GM11168 (cell line): ENCODE measurements at regions not wholly inside any gene's neighbourhood (a gene's known extent, or its start where the extent isn't known, plus 50 kb on each side); places are given as distances from the start of the nearest gene placed in this dataset.

ENCODE experiments used
- in situ Hi-C: fragments of 300-500 bp; cut with MboI; formaldehyde crosslinking; loops from one replicate; pipeline ENCODE4 v1.12.0; 2022; ENCODE audit warnings: low sequenced_read_pairs; ENCODE audit not compliant: unreplicated experiment

DNA sequence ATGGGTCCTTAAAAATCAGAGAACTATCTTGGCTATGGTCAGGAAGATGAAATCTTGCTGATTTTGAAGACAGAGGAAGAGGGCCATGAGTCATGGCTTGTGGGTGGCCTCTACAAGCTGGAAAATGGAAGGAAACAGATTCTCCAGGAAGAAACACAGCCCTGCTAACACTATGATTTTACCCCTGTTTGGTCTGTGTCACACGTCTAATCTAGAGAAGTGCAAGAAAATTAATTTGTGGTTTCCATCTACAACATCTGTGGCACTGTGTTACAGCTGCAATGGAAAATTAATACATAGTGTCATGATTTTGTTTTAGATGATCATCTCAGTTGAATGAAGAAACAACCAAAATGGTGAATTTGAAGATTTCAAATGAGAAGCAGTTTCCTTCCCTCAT is 288.7 kb upstream of the NRIP1 start:
- in situ Hi-C loops = no loop called here

DNA sequence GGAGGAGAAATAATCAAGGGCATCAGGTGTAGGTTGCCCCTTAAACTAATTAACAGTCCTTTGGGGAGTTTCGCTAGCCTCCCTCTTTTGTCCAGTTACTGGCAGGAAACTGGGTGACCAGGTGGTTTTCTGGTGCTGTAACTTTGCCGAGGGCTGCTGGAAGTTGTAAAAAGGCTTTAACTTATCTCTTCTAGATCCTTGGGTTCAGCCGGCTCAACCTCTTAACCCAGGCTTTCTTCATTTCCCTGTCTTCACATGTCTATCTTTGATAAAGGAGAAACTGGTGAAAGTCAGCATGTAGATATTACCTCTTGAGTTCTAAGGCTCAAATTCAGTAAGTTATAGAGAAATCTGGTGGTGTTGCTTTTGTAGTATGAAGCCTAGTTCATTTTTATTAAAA is 289.7 kb upstream of the NRIP1 start:
- in situ Hi-C loops = no loop called here

DNA sequence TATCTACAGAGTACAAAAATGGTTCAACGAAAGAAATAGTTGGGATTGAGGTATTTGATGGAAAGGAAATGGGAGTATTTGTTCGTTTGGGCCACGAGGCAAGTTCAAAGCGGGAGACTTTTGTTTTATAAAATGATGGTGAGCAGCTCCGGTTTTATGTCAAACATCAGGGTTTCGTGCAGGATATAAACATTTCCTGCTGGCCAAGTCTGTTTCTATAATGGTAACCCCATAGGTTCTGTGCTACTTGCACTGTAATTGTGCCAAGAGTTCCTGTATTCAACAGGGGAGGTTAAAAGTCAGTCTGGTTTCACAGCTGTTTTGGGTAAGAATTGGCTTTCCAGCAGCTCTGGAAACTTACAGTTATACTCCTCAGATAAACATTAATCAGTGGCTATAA is 290.3 kb upstream of the NRIP1 start:
- in situ Hi-C loops = no loop called here

DNA sequence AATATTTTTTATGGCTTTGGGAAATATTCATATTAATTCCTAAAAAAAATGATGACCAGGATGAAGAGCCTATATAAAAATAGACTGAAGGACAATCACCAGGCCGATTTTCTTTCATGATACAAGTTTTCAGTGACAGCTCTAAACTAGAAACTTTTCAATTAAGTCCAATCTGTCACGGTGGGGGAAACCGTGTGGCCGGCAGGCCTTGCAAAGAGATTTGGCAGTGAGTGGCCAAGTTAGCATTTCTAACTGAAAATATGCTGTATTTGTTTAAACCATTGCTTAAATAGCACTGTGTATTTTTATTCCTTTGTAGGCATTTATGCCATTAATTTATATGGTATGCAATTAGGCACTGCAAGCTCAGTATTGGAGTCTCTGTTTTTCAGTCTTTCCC is 294.5 kb upstream of the NRIP1 start:
- in situ Hi-C loops = no loop called here

DNA sequence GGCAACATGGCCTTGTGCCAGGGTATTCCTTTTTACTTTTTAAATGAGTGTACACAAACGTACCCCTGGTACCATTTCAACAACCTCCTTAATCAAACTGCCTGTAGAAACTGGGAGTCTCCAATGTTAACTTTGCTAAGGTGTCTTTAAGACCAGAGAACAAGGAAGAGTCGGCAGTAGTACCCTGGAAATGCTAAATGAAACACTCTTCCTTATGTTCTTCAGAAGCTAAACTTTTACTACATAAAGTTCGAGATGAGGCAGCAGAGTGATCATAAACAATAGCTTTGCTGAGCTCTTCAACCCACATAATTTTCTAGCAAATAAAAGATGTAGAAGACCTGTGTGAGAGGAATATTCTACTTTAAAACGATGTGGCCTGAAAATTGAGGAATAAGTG is 297.7 kb upstream of the NRIP1 start:
- in situ Hi-C loops = no loop called here

DNA sequence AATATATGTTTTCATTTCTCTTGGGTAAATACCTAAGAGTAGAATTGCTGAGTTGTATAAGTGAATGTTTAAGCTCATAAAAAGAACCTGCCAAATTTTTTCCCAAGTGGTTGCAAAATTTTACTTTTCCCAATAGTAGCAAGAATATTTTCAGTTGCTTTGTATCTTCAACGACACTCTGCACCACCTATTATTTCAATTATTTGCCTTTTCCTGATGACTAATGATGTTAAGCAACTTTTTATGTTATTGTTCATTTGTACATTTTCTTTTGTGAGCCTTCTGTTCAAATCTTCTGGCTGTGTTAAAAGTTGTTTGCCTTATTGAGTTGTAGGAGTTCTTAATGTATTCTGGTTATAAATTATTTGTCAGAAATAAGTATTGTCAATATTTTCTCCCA is 299.1 kb upstream of the NRIP1 start:
- in situ Hi-C loops = no loop called here

DNA sequence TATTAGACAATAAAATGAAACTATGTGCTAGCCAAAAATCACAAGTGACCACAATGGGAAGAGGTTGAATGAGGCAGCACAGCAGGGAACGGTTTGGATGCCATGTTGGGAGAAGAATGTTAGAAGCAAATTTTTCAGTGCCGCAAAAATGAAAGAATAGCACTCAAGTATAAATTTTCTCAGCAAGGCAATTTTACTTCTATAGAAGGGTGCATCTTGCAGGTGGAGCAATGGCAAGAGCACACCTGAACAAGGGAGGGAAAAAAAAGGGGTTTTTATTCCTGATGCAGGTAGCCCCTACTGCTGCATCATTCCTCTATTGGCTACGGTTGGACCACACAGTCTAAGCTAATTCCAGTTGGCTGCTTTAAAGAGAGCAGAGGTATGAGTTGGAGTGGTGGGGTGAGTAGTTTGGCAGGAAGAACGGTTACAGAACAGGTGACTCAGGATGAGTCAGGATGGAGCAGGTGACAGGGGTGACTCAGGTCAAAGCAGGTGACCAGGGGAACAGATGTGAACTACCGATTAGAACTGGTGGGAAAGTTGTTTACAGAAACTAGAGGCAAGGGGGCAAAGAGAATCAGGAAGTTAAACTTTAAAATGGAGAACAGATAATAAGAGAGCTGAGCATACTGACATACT is 301.1 kb upstream of the NRIP1 start:
- in situ Hi-C loops = no loop called here

DNA sequence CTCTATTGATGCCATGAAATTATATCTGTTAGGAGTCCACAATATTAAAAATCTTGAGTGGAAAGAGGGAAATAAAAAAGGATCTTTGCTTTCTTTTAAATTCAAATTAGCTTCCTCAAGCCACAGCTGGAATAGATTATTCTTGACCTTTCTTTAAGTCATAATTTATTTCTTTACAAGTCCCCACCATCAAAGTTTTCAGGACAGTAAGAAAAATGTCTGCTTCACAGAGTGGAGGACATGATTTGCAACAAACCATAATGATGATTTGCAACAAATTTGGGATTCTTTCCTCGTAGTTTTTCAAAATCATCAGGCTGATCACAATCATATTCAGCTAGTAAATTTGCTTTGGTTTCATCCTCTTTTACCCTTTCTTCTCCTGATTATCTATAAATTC is 301.8 kb upstream of the NRIP1 start:
- in situ Hi-C loops = no loop called here

DNA sequence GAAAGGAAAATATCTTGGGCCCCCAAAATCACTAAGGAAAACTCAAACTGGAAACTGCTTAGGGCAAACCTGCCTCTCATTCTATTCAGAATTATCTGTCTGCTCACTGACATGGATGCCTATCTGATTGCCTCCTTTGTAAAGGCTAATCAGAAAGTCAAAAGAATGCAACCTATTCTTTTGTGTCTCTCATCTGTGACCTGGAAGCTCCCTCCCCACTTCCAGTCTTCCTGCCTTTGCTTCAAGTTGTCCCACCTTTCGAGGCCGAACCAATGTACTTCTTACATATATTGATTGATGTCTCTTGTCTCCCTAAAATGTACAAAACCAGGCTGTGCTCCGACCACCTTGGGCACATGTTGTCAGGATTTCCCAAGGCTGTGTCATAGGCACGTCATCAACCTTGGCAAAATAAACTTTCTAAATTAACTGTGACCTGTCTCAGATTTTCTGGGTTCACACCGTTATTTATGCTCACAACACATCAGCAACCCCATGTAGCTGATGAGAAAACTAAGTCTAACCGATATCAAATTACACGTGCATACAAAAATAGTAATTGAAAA is 302.3 kb upstream of the NRIP1 start:
- in situ Hi-C loops = no loop called here

DNA sequence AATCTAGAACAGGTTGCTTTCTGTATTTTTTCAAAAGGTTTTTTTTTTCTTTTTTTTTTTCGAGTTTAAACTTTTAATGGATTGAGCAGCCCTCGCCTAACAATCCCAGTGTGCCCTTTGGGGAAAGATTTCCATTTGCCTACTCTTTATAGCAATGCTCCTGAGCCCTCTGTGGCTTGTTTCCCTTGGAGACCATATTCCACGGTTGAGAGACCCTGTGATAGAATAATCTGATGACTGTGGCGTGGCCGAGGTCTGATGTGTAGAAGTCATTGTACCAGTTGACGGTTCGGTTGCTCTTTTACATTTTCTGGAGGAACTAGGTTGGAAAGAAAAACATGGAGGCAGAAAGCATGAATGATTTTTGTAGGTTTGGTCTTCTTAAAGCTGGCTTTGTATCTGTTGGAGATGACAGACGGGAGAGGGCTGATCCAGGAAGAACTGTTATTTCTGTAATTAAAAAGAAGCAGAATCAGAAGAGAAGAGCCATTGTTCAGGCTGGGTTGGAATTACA is 305.7 kb upstream of the NRIP1 start:
- in situ Hi-C loops = no loop called here

DNA sequence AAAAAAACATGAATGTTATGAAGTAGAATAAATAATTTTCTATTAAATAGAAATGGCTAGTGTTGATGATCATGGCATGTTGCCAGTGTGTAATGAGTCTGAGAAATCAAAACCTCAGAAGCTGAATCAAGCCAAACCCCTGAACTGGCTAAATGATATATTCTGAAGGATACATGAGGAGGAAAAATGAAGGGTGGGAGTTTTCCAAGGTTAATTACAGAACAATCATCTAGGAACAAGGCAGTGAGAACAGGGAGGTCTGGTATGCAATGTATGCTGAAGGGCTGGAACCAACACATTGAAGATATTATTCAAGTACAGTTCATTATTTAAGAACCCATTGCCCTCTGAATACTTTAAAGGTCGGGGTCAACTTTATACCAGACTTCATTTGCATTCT is 309.1 kb upstream of the NRIP1 start:
- in situ Hi-C loops = no loop called here

DNA sequence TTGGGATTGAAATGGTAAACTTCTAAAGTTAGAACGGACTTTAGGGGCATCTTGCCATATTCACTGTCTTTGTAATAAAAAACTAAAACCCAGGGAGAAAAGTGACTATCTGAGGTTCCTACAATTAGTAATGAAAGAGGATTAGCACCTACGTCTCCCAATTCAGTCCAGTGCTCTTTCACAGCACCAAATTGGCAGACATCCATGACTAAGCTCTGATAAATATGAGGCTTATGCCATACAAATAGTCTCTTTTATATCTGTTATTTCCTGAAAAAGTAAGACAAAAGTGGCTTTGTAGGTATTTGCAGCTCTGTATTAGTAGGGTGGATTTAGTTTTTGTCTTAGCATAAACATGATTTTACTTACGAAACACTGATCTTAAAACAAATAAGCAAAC is 315.0 kb upstream of the NRIP1 start:
- in situ Hi-C loops = no loop called here

DNA sequence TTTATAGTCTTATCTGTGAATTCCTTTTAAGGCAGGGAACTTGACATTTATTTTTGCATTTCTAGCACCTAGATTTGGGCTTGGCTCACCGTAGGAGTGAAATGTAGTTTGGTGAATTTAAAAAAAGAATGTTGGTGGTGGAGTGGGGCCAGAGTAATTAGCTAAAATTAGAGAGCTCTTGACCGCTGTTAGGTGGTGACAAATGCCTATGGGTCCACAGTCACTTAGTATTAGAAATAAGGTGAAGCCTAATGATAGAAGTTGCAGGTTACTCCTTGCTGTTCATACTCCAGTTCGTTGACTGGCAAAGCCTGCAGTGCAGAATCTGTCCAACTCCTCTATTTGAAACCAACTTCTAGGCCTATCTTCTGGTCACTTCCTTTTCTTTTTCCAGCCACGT is 318.8 kb upstream of the NRIP1 start:
- in situ Hi-C loops = no loop called here

DNA sequence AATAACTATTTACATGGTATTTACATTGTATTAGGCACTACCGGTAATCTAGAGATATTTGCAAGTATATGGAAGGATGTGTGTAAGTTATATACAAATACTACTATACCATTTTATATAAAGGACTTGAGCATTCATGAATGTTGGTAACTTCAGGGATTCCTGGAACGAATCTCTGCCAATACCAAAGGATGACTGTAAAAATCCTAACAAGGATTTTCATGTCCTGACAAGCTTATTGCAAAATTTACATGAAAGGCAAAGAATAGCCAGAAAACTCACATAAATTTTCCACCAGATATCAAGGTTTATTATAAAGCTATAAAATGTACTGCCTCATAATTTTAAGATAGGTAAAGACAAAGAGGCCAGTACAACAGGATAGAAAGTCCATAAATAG is 325.2 kb upstream of the NRIP1 start:
- in situ Hi-C loops = no loop called here

DNA sequence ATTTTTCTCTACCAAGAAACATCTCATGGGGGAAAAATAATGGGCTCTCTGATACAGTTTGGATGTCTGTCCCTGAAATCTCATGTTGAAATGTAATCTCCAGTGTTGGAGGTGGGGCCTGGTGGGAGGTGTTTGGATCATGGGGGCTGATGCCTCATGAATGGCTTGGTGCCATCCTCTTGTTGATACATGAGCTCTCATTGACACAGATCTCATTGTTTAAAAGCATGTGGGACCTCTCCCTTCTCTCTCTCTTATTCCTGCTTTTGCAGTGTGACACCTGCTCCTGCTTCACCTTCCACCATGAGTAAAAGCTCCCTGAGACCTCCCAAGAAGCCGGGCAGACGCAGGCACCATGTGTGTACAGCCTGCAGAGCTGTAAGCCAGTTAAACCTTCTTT is 332.5 kb upstream of the NRIP1 start:
- in situ Hi-C loops = no loop called here

DNA sequence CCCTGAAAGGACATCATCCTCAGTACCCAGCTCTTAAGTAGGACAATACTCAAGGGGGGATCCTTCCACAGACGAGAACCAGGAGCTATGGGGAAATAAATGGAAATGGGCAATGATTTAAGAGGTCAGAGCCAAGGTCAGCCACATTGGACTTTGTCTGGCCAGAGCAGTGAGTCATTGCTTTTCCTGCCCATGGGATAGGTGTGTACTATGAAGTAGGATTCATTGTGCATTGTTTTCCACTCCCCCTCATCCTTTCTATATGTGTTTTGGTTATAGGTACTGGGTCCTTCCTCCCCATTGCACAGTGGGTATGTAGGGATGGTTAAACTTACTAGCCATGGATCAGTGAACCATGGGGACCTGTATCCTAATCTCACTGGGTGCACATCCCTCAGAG is 328.9 kb upstream of the USP25 start:
- in situ Hi-C loops = no loop called here

DNA sequence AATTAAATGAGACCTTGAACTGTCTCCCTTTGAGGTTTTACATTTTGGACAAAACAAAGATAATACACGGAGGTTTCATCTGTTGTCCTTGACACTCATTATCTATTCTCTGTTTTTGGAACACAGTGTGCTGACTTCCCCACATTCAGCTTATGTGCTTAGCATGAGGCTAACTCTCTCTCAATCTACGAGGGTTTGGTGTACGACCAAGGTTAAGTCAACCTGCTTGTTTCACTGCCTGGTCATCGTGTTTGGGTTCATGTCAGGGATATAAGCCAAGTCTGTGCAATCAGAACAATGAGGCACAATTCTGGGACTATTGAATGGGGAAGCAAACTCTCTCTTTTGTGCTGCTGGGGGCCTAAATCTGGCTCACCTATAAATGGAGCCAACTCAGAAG is 328.5 kb upstream of the USP25 start:
- in situ Hi-C loops = no loop called here

DNA sequence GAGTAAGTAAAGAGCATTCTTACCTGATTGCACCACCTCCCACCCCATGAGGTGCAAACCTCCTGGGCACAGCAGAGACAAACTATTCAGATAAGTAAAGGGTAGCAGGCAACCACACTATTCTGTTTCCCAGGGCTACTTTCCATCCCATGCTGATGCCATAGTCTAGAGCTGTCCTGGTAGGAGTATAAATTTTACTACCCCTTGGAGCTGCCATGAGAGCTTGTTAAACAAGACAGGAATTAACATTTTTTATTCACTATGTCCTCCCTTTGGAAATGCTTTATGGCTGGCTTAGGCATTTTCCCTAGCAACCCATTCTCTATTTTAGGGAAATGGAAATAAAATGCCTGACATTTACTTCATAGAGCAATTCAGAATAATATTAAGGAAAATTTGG is 324.6 kb upstream of the USP25 start:
- in situ Hi-C loops = no loop called here

DNA sequence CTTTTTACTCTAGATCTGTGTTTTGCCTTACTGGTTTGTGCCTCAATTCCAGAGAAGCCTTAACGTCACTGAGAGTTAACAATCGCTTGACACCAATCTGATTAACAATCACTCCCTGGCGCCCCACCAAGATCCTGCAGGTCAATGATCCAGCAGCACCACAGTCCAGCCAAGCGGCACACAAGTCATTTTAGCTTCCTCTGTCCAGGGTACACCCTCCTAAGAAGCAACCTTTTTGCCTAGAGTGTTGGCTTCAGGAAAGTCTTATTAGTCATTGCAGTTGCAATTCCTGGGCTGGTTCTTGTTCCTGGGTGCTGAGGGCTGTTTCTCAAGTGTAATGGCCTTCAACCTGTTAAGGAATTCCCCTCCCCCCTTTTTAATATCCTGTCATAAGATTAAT is 323.0 kb upstream of the USP25 start:
- in situ Hi-C loops = no loop called here

DNA sequence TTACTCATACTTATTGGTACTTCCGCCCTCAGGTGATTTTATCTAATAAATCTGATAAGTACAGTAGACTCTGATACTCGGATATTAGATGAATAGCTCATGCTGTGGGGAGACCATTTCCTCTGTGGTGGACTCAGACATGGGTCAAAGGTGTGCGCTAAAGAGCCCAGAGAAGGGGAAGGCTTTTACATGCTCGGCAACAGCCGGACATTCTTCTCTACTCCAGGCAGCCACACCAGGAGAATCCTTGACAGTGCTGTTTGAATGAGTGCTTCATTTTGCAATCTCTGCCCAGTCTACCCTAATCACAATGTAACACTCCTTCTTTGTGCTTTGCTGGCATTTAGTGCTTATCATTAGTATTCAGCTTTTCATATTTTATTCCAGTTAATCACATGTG is 322.2 kb upstream of the USP25 start:
- in situ Hi-C loops = no loop called here

DNA sequence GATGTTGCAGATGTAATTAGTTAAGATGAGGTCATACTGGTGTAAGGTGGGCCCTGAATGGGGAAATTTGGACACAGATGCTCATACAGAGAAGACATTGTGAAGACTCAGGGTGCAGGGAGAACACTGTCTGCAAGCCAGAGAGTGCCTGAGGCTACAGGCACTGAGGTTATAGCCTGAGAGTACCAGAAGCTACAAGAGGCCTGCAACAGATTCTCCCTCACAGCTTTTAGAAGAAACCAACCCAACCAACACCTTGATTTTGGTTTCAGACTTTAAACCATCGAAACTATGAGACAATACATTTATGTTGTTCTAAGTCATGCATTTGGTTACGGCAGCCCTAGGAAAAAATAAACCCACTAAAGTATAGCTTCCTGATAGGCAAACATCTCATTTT is 321.7 kb upstream of the USP25 start:
- in situ Hi-C loops = no loop called here

DNA sequence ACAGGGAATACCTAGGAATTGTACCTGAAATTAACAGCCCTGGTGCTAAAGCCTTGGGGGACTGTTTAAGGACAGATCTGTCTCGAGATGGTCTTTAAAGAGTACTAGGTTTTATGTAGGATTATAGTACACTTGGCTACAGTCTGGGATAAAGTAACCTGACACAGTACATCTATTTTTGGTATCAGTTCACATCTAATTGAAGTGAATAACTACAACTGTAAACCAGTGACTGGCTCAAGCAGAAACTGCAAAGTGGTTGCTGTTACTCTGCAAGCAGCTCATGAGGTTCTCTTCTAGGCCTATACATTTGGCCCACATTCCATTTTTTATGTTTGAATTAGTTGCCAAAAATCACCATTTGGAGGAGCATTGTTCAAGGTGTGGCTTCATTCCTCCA is 320.8 kb upstream of the USP25 start:
- in situ Hi-C loops = no loop called here
